Activated CD8-positive, alpha-beta memory T cell treated with anti-CD3 and anti-CD28 coated beads, Interleukin-2, amount 50 U/mL, for 1 hour (primary cell): ENCODE measurements at regions not wholly inside any gene's neighbourhood (a gene's known extent, or its start where the extent isn't known, plus 50 kb on each side); places are given as distances from the start of the nearest gene placed in this dataset.
"Not testable (repeated sequence)": the region's sequence is repeated elsewhere in the genome, so short reads cannot be mapped to it uniquely, and the experiment has no call there.

Experiments used
- DNase-seq: peaks from one replicate; pipeline ENCODE4 v3.0.0-alpha.2; 2020; ENCODE audit errors: extremely low read depth

GRCh38 chr15:62643572-62643971, 399.0 kb upstream of the TPM1 start:
- no peak for DNase-seq

- DNase-seq, result no peak
Measured at GRCh38 chr15:62644216-62644888, 398.2 kb upstream of the TPM1 start.

GRCh38 chr15:62644889-62645742, 397.4 kb upstream of the TPM1 start:
- no peak for DNase-seq

- no peak for DNase-seq
Measured at GRCh38 chr15:62647202-62647842, 395.2 kb upstream of the TPM1 start.

- no peak for DNase-seq
Measured at GRCh38 chr15:62647843-62648505, 394.6 kb upstream of the TPM1 start.

- DNase-seq, result no peak
Measured at GRCh38 chr15:62648954-62649353, 393.6 kb upstream of the TPM1 start.

GRCh38 chr15:62649793-62650420, 392.6 kb upstream of the TPM1 start:
- no peak for DNase-seq

- no peak for DNase-seq
Measured at GRCh38 chr15:62653122-62653521, 389.4 kb upstream of the TPM1 start.

- no peak for DNase-seq
Measured at GRCh38 chr15:62656071-62656470, 386.5 kb upstream of the TPM1 start.

GRCh38 chr15:62657501-62657900, 385.0 kb upstream of the TPM1 start:
- not testable (repeated sequence) for DNase-seq

- no peak for DNase-seq
Measured at GRCh38 chr15:62658498-62658897, 384.0 kb upstream of the TPM1 start.

GRCh38 chr15:62663547-62663946, 379.0 kb upstream of the TPM1 start:
- DNase-seq, result no peak

- no peak for DNase-seq
Measured at GRCh38 chr15:62665449-62665848, 377.1 kb upstream of the TPM1 start.

GRCh38 chr15:62666046-62666445, 376.5 kb upstream of the TPM1 start:
- DNase-seq, result no peak

GRCh38 chr15:62672268-62672667, 370.3 kb upstream of the TPM1 start:
- DNase-seq, result no peak

- no peak for DNase-seq
Measured at GRCh38 chr15:62676891-62677290, 365.7 kb upstream of the TPM1 start.

- DNase-seq, result no peak
Measured at GRCh38 chr15:62681939-62682896, 360.3 kb upstream of the TPM1 start.

- not testable (repeated sequence) for DNase-seq
Measured at GRCh38 chr15:62683192-62683591, 359.4 kb upstream of the TPM1 start.

GRCh38 chr15:62684123-62684808, 358.3 kb upstream of the TPM1 start:
- DNase-seq, result no peak

GRCh38 chr15:62691008-62691407, 351.5 kb upstream of the TPM1 start:
- DNase-seq, result no peak
